Activated naive CD4-positive, alpha-beta T cell treated with anti-CD3 and anti-CD28 coated beads, Interleukin-2, amount 10 ng/mL, durations not matched to agents 7 days and 5 days (primary cell): ENCODE measurements at regions not wholly inside any gene's neighbourhood (a gene's known extent, or its start where the extent isn't known, plus 50 kb on each side); places are given as distances from the start of the nearest gene placed in this dataset.

ENCODE experiments used
- CTCF ChIA-PET: fragments of 350-600 bp; sonication (Branson Sonifier 250); formaldehyde crosslinking; loops from one replicate; lab custom pipeline; 2021; ENCODE audit warnings: antibody characterized with exemption; lab: Charles Lee
- DNase-seq: peaks from one replicate; pipeline ENCODE4 v3.0.0-alpha.2; 2020
- H3K27ac Mint-ChIP-seq: one replicate; pipeline ENCODE4 v1.8.0; 2021; ENCODE audit warnings: mild to moderate bottlenecking, moderate library complexity, mixed read lengths
- H3K27me3 Mint-ChIP-seq: one replicate; pipeline ENCODE4 v1.8.0; 2021; ENCODE audit warnings: mild to moderate bottlenecking, mixed read lengths
- H3K36me3 Mint-ChIP-seq: one replicate; pipeline ENCODE4 v1.8.0; 2021; ENCODE audit warnings: mixed read lengths
- H3K4me1 Mint-ChIP-seq: one replicate; pipeline ENCODE4 v1.8.0; 2021; ENCODE audit warnings: mixed read lengths
- H3K4me3 Mint-ChIP-seq: one replicate; pipeline ENCODE4 v1.8.0; 2021; ENCODE audit warnings: mild to moderate bottlenecking, moderate library complexity, mixed read lengths
- H3K9me3 Mint-ChIP-seq: one replicate; pipeline ENCODE4 v1.8.0; 2021; ENCODE audit warnings: mixed read lengths

DNA sequence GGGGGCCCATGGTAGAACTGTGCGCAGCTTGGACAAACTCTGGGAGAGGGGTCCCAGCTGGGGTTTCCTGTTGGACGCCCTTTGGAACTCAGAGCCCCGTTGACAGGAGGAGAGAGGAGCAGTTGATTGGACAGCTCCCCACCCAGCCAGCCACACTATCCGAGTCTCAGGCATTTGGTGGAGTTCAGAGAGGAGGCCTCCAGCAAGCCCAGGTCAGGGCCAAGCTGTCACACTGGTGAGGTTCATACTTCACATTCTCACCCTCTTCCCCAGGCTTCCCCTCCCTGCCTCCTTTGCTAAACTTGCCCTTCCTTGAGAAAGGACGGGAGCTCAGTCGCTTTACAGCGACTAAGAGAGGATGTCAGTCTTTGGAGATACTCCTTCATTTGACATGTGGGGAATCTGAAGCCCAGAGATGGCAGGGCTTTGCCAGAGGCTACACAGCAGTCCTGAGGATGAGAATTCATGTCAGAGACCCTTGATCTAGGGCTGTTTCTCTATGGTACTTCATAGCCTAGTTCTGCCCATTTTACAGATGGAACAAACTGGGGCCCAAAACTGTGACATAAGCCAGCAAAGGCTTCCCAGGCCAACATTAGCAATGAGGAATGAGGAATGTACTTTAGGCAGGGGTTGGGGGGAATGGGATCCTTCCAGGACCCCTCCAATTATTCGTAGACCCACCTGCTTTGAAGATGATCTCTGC, 142.2 kb downstream of the SMAD6 start:
- DNase-seq: no peak
- Mint-ChIP-seq H3K27me3 (peaks cover 76% of the 10 kb centered on the region), H3K4me3 (no peak overlapping the region), H3K4me1 (peaks cover 4% of the 10 kb centered on the region), H3K36me3 (no peaks in the 10 kb centered on the region), H3K9me3 (no peaks in the 10 kb centered on the region), H3K27ac (no peak overlapping the region)
- CTCF ChIA-PET: no interaction called here

GRCh38 chr15:66844747-66845145, 142.7 kb downstream of the SMAD6 start:
- Mint-ChIP-seq H3K27me3 (peaks cover 71% of the 10 kb centered on the region), H3K4me1 (peaks cover 4% of the 10 kb centered on the region)

GRCh38 chr15:66845266-66845785, 143.3 kb downstream of the SMAD6 start:
- Mint-ChIP-seq H3K4me3 (no peak overlapping the region), H3K36me3 (no peaks in the 10 kb centered on the region), H3K27me3 (peaks cover 69% of the 10 kb centered on the region), H3K4me1 (peaks cover 4% of the 10 kb centered on the region), H3K9me3 (no peaks in the 10 kb centered on the region), H3K27ac (no peak overlapping the region)
- DNase-seq: no peak
- CTCF ChIA-PET: interaction anchor here (0.7 to 1.5 kb wide), 4 partner anchors 17 to 459 kb away, joined by 3 to 4 read pairs (median 4); no protein-coding TSS in a partner anchor

More at GRCh38 chr15:66844747-66845145, 142.7 kb downstream of the SMAD6 start:
- H3K4me3 Mint-ChIP-seq: no peak overlapping the region
- H3K9me3 Mint-ChIP-seq: no peaks in the 10 kb centered on the region
- H3K36me3 Mint-ChIP-seq: no peaks in the 10 kb centered on the region
- H3K27ac Mint-ChIP-seq: no peak overlapping the region
- CTCF ChIA-PET: no interaction called here
- DNase-seq: no peak

GRCh38 chr15:66846031-66846430, 144.0 kb downstream of the SMAD6 start:
- H3K9me3 Mint-ChIP-seq: no peaks in the 10 kb centered on the region
- no peak overlapping the region for H3K4me3 Mint-ChIP-seq
- no peak for DNase-seq
- no peak overlapping the region for H3K27ac Mint-ChIP-seq
- H3K27me3 Mint-ChIP-seq: peaks cover 65% of the 10 kb centered on the region
- H3K36me3 Mint-ChIP-seq: no peaks in the 10 kb centered on the region
- CTCF ChIA-PET: interaction anchor here (0.7 to 1.5 kb wide), 4 partner anchors 16 to 458 kb away, joined by 3 to 4 read pairs (median 4); no protein-coding TSS in a partner anchor
- H3K4me1 Mint-ChIP-seq: peaks cover 7% of the 10 kb centered on the region

GRCh38 chr15:66846811-66847210, 144.8 kb downstream of the SMAD6 start:
- no peaks in the 10 kb centered on the region for H3K9me3 Mint-ChIP-seq
- no peak overlapping the region for H3K27ac Mint-ChIP-seq
- CTCF ChIA-PET: interaction anchor here (1.1 to 1.5 kb wide), 2 partner anchors 15 to 16 kb away, joined by 3 to 4 read pairs; no protein-coding TSS in a partner anchor
- H3K36me3 Mint-ChIP-seq: no peaks in the 10 kb centered on the region
- H3K4me1 Mint-ChIP-seq: peaks cover 10% of the 10 kb centered on the region
- H3K27me3 Mint-ChIP-seq: peaks cover 65% of the 10 kb centered on the region
- no peak for DNase-seq
- no peak overlapping the region for H3K4me3 Mint-ChIP-seq

DNA sequence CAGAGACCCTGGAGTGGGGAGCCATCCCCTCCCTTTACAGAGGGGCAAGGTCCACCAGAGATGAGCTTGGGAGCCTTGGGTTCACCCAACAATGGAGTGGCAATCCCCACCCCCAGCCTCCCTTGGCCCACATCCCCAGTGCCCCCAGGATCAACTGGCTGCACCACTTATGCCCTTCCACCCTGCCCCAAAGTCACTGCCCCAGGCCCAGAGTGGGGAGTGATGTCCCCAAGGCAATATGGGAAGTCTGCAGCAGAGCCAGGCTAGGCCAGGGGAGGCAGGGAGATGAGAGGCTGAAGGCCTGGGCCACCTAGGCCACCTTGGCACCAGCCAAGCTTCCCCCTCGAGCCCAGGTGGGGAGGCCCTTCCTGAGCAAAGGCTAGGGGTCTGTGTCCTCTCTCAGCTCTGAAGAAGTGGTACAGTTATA, 145.5 kb downstream of the SMAD6 start:
- no peaks in the 10 kb centered on the region for H3K36me3 Mint-ChIP-seq
- no peak overlapping the region for H3K4me3 Mint-ChIP-seq
- CTCF ChIA-PET: no interaction called here
- no peaks in the 10 kb centered on the region for H3K9me3 Mint-ChIP-seq
- DNase-seq: no peak
- peaks cover 67% of the 10 kb centered on the region for H3K27me3 Mint-ChIP-seq
- H3K4me1 Mint-ChIP-seq: peaks cover 7% of the 10 kb centered on the region
- no peak overlapping the region for H3K27ac Mint-ChIP-seq

GRCh38 chr15:66848116-66848515, 146.1 kb downstream of the SMAD6 start:
- no peak overlapping the region for H3K4me3 Mint-ChIP-seq
- peaks cover 7% of the 10 kb centered on the region for H3K4me1 Mint-ChIP-seq
- DNase-seq: no peak
- CTCF ChIA-PET: no interaction called here
- no peak overlapping the region for H3K27ac Mint-ChIP-seq
- no peaks in the 10 kb centered on the region for H3K36me3 Mint-ChIP-seq
- peaks cover 68% of the 10 kb centered on the region for H3K27me3 Mint-ChIP-seq
- no peaks in the 10 kb centered on the region for H3K9me3 Mint-ChIP-seq

- Mint-ChIP-seq H3K4me1 (peaks cover 7% of the 10 kb centered on the region), H3K36me3 (no peaks in the 10 kb centered on the region), H3K27ac (no peak overlapping the region), H3K27me3 (peaks cover 66% of the 10 kb centered on the region), H3K9me3 (no peaks in the 10 kb centered on the region), H3K4me3 (no peak overlapping the region)
- DNase-seq: no peak
- CTCF ChIA-PET: interaction anchor here (1.1 kb wide), 1 partner anchor 230 kb away, joined by 5 read pairs; no protein-coding TSS in a partner anchor
Observed at GRCh38 chr15:66848686-66849392, 146.8 kb downstream of the SMAD6 start.

DNA sequence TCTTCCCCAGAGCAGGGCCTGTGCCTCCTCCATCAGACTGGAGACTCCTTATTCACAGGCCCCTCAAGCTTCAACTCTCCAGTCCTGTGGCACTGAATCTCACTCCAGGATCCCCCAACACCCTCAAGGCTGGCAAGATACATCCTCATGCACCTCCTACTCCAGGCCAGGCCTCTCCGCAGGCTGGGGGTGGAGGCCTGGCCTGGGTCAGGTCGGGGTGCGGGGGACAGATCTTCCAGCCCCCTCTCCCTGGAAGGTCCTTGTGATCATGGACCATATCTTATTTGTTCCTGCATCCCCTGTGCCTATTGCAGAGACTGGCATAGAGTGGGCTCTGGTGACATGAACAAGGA, 147.3 kb downstream of the SMAD6 start:
- no peak overlapping the region for H3K27ac Mint-ChIP-seq
- H3K27me3 Mint-ChIP-seq: peaks cover 66% of the 10 kb centered on the region
- H3K4me3 Mint-ChIP-seq: no peak overlapping the region
- CTCF ChIA-PET: interaction anchor here (1.1 kb wide), 1 partner anchor 230 kb away, joined by 5 read pairs; no protein-coding TSS in a partner anchor
- no peak for DNase-seq
- H3K9me3 Mint-ChIP-seq: no peaks in the 10 kb centered on the region
- peaks cover 7% of the 10 kb centered on the region for H3K4me1 Mint-ChIP-seq
- H3K36me3 Mint-ChIP-seq: no peaks in the 10 kb centered on the region

- no peak overlapping the region for H3K27ac Mint-ChIP-seq
- H3K9me3 Mint-ChIP-seq: no peaks in the 10 kb centered on the region
- peaks cover 7% of the 10 kb centered on the region for H3K4me1 Mint-ChIP-seq
- H3K27me3 Mint-ChIP-seq: peaks cover 65% of the 10 kb centered on the region
- H3K4me3 Mint-ChIP-seq: no peak overlapping the region
- CTCF ChIA-PET: no interaction called here
- H3K36me3 Mint-ChIP-seq: no peaks in the 10 kb centered on the region
- no peak for DNase-seq
Observed at GRCh38 chr15:66849746-66850077, 147.7 kb downstream of the SMAD6 start.

GRCh38 chr15:66850078-66850991, 148.3 kb downstream of the SMAD6 start:
- DNase-seq: no peak
- no peaks in the 10 kb centered on the region for H3K9me3 Mint-ChIP-seq
- H3K4me3 Mint-ChIP-seq: no peak overlapping the region
- H3K36me3 Mint-ChIP-seq: no peaks in the 10 kb centered on the region
- CTCF ChIA-PET: interaction anchor here (0.6 to 3.4 kb wide), 15 partner anchors 9 to 250 kb away, joined by 3 to 92 read pairs (median 6); no protein-coding TSS in a partner anchor
- H3K27me3 Mint-ChIP-seq: peaks cover 64% of the 10 kb centered on the region
- H3K4me1 Mint-ChIP-seq: peaks cover 7% of the 10 kb centered on the region
- H3K27ac Mint-ChIP-seq: no peak overlapping the region

DNA sequence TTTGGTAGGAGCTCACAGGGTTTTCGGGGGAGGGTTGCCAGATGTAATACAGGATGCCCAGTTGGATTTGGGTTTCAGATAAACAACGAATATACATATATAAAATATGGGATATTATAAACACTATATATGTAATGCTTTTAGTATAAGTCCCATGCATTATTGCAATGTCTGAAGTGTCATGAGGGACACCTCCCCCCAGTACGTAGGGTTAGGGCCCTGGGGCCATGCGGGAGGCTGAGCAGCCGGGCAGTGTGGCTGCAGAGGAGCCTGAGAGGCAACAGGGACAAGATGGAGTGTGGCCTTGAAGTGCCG, 148.9 kb downstream of the SMAD6 start:
- no peaks in the 10 kb centered on the region for H3K36me3 Mint-ChIP-seq
- H3K9me3 Mint-ChIP-seq: no peaks in the 10 kb centered on the region
- DNase-seq: no peak
- peaks cover 63% of the 10 kb centered on the region for H3K27me3 Mint-ChIP-seq
- H3K4me1 Mint-ChIP-seq: peaks cover 7% of the 10 kb centered on the region
- H3K27ac Mint-ChIP-seq: no peak overlapping the region
- CTCF ChIA-PET: interaction anchor here (0.8 to 3.4 kb wide), 30 partner anchors 10 to 300 kb away, joined by 3 to 92 read pairs (median 5); no protein-coding TSS in a partner anchor
- no peak overlapping the region for H3K4me3 Mint-ChIP-seq

GRCh38 chr15:66851311-66852063, 149.5 kb downstream of the SMAD6 start:
- Mint-ChIP-seq H3K9me3 (no peaks in the 10 kb centered on the region), H3K27me3 (peaks cover 61% of the 10 kb centered on the region), H3K4me3 (no peak overlapping the region)

More at GRCh38 chr15:66851311-66852063, 149.5 kb downstream of the SMAD6 start:
- H3K27ac Mint-ChIP-seq: no peak overlapping the region
- CTCF ChIA-PET: interaction anchor here (0.7 to 3.4 kb wide), 34 partner anchors 8 to 392 kb away, joined by 3 to 92 read pairs (median 5); partner anchors contain the start of gene SNAPC5
- H3K36me3 Mint-ChIP-seq: no peaks in the 10 kb centered on the region
- peaks cover 7% of the 10 kb centered on the region for H3K4me1 Mint-ChIP-seq
- peak; percentile 83 for DNase-seq
